ENCODE measurements at regions not wholly inside any gene's neighbourhood (a gene's known extent, or its start where the extent isn't known, plus 50 kb on each side); places are given as distances from the start of the nearest gene placed in this dataset.
"Not testable (repeated sequence)": the region's sequence is repeated elsewhere in the genome, so short reads cannot be mapped to it uniquely, and the experiment has no call there.

DNA sequence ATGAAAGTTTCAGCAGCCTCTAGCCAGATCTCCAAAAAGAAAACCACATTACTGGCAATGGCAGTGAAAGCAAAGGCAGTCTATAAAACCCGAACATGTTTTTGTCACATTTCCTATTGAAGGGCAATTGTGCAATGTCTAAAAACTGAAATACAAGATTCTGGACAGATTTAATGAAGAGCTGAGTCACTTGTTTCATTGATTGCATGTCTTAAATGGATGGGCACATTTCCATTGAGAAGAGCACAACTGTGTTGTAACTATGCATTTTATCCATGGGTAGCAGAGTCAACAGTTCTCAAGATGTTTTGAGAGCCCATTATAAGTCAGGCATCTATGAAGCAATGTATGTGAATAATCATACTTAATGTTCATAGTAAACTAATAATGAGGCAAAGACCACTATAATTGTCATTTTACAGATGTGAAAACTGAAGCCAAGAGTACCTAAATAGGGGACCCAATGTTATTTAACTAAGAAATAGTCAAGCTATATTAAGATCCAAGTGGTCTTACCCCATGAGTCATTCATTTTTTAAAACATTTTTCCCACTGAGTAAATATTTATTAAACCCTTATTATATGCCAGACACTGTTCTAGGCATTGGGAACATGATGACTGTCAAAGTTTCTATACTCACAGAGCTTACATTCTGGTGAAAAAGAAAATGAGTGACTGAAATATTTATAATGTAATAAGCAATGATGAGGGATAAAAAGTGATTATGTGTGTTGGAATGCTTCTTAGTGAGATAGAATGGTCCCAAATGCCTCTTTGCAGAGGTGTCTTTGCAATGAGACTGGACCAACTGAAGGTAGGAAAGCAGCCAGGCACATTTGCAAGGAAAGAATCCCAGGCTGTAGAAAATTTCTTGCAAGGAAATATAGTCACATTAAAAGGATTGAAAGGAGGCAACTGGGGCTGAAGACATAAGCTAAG lies 818.9 kb upstream of the ACVR2A start:
- DNase-seq (ENCODE audit: low read depth, low spot score): no peak

DNA sequence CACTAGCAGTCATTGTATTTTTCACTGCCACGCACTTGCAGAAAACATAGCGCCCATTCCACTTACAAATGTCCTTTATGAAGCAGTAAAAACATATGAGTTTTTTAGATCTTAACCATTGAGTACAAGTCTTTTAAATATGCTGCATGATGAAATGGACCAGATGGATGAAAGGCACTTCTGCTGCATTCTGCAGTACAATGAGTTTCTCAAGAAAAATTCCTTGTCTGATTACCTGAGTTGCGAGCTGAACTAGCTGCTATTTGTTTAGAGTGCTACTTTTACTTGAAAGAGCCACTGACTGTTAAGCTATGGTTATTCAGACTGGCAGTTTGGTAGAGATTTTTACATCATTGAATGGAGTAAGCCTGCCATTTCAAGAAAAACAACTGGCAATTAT lies 825.5 kb upstream of the ACVR2A start:
- DNase-seq (ENCODE audit: low read depth, low spot score): no peak

DNA sequence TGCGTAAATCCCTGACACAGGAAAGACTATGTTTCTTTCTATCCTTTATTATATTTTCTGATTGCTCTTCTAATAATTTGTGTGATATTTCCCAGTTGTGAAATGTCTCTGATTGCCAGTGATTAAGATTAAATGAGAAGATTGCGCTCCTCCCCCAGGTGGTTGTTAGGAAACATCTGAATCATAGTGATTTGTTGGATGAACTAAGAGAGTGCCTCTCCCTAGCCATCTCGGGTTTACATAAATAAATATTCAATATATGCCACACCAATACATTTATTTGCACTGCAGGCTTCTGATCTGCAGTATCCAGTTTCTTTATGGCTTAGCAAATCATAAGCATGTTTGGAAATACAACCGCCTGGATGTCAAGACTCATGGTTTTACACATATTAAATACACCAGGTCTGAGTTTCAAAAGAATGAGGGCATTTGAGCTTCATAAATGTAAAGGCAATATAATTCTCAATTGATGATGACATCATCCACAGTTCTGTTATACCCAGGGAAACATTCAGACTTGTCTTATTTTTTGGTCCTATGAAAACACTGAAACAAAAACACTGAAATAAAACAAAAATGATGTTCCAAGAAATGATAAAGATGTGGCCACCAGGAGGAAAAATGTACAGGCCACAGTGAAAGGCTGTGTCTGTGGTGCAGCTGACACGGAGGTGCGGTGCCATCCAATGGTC lies 826.7 kb upstream of the ACVR2A start:
- no peak for DNase-seq (ENCODE audit: low read depth, low spot score)

DNA sequence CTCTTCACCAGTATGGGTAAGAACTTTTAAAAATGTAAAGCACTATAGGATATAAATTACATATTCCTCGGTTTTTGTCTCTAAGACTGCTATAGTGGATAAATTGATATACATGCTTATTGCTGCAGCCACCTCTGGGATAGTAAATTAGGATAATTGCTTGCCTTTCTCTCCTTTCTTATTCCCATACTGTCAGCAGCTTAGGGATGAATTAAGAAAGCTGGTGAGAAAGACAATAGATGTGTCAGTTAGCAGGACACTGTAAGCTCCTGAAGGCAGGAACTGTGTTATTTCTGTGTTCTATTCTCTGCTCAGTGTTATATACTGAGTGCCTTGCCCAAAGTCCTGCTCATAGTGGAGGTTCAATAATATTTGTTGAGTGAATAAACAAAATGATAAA lies 828.6 kb upstream of the ACVR2A start:
- no peak for DNase-seq (ENCODE audit: low read depth, low spot score)

DNA sequence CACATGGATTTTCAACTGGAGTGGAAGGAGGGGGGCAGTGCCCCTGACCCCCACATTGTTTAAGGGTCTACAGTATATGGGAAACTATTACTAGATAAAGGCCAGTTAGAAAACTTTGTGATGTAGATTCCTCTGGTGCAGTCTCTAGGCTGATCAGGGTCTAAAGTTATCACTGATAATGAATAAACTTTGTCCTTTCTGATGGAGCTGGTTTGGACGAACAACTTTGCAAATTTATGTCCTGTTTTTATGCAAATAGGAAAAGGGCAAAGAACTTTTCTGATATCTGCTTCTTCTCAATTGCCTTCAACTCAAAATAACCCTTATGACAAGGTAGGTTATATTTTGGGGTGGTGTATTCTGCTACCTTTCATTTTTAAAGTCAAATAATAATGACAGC lies 829.2 kb upstream of the ACVR2A start:
- DNase-seq (ENCODE audit: low read depth, low spot score): no peak

GRCh38 chr2:147013696-147014392 lies 831.0 kb upstream of the ACVR2A start:
- no peak for DNase-seq (ENCODE audit: low read depth, low spot score)

DNA sequence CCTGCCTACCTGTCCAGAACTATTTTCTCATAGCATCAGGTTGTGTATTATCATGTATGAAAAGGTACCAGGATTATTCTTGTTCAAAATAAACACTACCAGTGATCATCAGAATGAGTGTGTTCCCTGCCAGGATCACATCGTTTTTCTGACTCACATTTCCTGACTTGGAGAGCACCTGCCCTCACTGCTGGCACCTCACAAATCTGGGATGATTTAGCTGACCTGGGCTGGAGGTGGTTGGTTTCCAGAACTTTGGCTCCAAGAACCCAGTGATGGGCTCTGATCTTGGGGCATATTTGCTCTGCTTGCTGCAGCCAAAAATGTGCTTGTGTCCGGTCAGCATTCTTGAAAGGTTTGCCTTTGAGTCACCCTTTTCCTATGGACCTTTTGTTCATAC lies 836.3 kb upstream of the ACVR2A start:
- no peak for DNase-seq (ENCODE audit: low read depth, low spot score)

DNA sequence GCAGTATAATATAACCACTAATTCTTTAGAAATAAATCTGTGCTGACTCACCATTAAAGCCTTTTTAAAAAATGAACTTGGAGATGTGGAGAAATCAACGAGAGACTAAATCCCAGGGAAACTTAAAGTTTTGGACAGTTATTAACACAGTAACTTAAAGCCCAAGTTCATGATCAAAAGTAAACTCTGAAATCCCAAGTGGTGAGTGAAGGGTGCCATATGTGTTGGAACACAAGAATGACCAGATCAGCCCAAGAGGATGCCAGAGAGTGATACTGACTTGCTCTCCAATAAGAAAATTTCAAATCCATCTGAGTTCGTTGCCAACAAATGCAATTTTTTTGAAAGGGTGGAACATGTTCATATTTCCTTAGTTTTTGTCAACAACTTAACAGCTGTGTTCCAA lies 838.1 kb upstream of the ACVR2A start:
- DNase-seq (ENCODE audit: low read depth, low spot score): no peak

GRCh38 chr2:147003081-147003480 lies 841.7 kb upstream of the ACVR2A start:
- no peak for DNase-seq (ENCODE audit: low read depth, low spot score)

DNA sequence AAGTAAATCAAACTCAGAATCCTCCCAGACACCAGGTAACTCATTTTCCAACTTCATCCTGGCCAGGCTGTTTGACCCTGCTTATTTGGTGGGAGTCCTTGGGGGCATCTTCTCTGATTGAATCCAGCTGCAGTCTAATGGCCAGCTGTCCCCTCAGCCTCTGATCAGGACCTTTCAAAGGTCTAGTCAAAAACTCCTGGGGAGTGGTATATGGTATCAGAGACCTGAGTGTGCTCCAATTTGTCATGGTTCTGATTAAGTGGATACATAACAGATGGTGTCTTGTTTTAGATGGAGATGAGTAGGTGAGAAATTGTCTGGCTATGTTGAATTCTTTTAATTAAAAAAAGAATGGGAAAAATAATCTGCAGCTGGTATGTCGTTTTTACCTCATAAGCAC lies 842.6 kb upstream of the ACVR2A start:
- no peak for DNase-seq (ENCODE audit: low read depth, low spot score)

DNA sequence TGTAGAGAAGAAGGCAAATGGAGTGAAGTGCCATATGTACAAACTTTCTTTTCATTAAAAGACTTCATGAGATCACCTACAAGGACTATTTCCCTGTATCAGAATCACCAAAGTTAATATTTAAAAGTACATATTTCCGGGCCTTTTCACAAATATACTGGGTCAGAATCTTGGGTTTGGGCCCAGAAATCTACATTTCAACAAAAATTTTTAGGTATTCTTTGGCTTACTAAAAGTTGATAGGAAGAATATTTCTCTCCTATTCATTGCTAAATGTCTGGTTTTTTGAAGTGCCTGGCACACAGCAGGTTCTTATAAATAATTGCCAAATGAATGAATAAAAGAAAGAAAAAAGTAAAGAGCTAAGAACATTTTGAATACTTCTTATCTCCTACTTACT lies 843.8 kb upstream of the ACVR2A start:
- DNase-seq (ENCODE audit: low read depth, low spot score): no peak

- not testable (repeated sequence) for DNase-seq (ENCODE audit: low read depth, low spot score)
These were observed 844.7 kb upstream of the ACVR2A start for GRCh38 chr2:147000151-147000550.

DNA sequence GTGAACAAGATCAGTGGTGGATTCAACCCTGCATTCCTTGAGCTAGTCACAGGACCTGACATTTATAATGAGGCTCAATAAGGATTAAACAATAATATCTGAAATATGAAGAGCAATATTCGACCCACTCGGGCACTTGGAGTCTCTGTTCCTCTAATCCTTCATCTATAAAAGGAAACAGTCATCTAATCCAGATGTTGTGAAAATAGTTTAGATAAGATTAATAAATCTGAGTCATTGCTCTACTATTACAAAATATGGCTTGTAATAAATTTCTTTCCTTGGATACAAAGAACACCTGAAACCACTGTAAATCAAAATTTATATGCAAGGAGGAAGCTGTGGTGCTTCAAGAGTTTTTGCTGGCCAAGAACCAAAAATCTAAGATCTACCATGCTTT lies 846.9 kb upstream of the ACVR2A start:
- no peak for DNase-seq (ENCODE audit: low read depth, low spot score)

- no peak for DNase-seq (ENCODE audit: low read depth, low spot score)
These were observed 847.3 kb upstream of the ACVR2A start for GRCh38 chr2:146997488-146997887.

DNA sequence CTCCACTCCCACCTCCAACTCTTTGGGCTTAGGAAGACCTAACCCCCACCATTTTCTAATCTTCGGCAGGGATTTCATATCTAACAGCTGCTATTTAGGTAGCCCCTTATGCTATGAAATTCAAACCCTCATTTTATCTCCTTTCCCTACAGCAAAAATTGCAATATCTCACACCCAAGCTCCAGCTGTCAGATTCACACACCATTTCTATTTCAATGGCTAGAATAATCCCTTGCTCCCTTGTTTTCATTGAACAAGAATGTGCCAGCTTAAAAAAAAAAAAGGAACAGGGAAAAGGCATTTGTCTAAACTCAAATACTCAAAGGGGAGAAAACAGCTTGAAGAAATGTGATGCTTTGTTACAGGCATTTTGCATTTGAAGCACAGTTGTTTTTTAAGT lies 850.6 kb upstream of the ACVR2A start:
- DNase-seq (ENCODE audit: low read depth, low spot score): no peak

DNA sequence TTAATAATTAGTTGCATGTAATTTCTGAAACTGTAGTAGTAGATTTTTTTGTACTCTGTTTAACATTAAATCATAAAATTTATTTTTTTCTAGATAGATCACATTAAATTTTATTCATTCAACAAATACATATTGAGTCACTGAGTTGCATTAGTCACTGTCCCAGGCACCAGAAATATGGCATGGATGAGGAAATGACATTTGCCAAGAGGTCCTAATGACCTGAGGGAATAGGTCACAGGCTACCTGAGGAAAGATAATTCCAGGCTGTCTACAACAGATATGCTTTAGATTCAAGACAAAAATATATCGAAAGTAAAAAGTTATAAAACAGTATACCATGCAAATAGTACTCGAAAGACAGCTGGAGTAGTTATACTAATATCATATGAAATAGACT lies 852.4 kb upstream of the ACVR2A start:
- DNase-seq (ENCODE audit: low read depth, low spot score): no peak

DNA sequence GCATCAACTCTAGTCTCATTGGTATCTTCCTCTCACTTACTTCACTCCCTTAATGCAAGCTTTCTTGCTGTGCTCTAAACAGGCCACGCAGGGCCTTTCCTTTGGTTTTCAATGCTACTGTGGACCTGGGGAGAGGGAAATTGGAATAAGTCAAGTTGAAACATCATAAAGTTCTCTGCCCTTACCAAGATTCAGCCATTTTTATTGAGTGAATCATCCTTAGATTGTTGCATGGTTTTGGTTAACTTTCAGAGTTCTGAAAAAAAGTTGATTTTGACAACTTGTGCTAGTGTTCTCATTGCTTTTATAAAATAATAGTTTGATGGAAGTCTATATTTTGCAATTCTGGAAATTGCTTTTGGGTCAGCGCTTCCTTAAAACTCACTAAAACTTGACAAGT lies 852.8 kb upstream of the ACVR2A start:
- DNase-seq (ENCODE audit: low read depth, low spot score): no peak

DNA sequence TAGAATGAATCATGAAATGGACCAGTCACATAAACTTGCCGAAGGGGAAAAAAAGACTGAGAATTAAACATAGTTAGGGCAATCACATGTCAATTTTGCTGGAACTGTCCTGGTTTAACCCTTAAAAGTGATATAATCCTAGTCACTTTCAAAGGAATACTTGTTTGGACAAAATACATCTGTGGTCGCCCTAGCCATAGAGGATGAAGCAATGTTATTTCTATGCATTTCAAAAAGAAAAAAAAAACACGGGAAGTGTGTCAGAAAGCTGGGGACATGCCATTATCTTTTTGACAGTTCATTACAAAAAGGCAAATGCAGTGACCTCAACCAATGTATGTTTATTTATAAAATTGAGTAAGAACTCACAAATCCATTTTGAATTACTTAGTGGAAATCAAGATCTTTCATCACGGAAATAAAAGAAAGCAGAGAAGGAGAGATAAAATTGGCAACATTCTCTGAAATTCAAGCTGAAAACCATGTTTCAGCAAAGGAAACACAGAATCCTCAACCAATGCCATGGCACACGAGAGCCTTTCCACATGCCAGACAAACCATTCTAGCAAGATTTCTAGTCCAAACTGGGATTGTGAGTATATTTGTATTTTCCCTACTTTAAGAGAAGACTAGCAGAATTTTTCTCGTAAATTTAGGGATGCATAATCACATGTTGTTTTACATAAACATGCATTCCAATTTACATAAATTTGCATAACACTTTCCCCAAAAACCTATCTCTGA lies 854.3 kb upstream of the ACVR2A start:
- DNase-seq (ENCODE audit: low read depth, low spot score): no peak

GRCh38 chr2:146989741-146990140 lies 855.1 kb upstream of the ACVR2A start:
- DNase-seq (ENCODE audit: low read depth, low spot score): no peak

GRCh38 chr2:146987996-146988395 lies 856.8 kb upstream of the ACVR2A start:
- DNase-seq (ENCODE audit: low read depth, low spot score): no peak

DNA sequence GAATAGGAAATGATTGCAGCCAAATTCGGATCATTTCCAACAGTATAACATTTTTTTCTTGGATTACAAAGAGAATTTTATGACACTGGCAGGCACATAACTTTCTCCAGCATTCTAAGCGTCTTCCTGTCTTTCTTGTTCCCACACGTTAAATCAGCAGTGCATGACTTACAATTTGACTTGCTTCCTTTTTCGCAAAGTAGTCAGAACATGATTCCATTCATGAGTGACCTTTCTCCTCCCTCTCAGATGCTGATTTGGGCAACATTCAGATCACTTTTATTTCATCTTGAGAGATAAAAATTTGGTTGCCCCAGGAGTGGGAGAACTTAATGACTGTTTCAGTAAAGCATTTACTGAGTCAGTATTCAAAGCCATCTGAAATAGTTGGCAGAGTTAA lies 858.7 kb upstream of the ACVR2A start:
- no peak for DNase-seq (ENCODE audit: low read depth, low spot score)

DNA sequence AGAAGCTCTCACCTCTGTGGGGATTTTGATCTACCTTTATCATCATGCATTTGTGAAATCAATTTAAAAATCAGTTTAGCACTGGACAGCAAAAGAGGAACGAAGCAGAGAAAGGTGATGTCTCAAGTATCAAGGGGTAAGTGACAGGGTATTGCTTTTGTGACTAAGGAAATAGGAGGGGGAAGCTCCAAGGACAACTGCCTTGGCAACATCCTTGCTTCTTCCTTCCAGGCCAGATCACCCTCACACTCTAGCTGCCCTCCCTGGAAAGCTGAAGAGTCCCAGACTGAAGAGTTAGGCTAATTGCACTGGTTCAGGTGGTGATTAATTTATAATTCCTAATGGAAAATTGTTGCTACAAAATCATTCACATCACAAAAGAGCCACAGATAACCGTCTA lies 859.1 kb upstream of the ACVR2A start:
- no peak for DNase-seq (ENCODE audit: low read depth, low spot score)

All from activated CD4-positive, CD25-positive, alpha-beta regulatory T cell treated with anti-CD3 and anti-CD28 coated beads, Interleukin-2, amount 50 U/mL, for 16 hours (primary cell).